Esophagus squamous epithelium (tissue), 5 donors: ENCODE measurements at regions not wholly inside any gene's neighbourhood (a gene's known extent, or its start where the extent isn't known, plus 50 kb on each side); places are given as distances from the start of the nearest gene placed in this dataset.

Experiments used
- DNase-seq: peaks from one replicate; lab custom pipeline; 2025; lab: John Stamatoyannopoulos, UW
- H3K27ac ChIP-seq, 4 donors: fragments of 200-600 bp; sonication (generic); one replicate each; pipeline ENCODE4 v1.5.1; 2016 to 2019; ENCODE audit warnings: mild to moderate bottlenecking in 1 of 4
- H3K27me3 ChIP-seq, 4 donors: fragments of 200-600 bp; sonication (generic); 1 replicate in 3 of 4; 2 replicates in 1 of 4; pipeline versions ENCODE4 v1.5.1 to v1.6.0; 2017 to 2021; ENCODE audit warnings: antibody characterized with exemption in 1 of 4
- H3K36me3 ChIP-seq, 3 donors: fragments of 200-600 bp; sonication (generic); one replicate each; pipeline ENCODE4 v1.5.1; 2016 to 2019
- H3K4me1 ChIP-seq, 3 donors: fragments of 200-600 bp; sonication (generic); one replicate each; pipeline ENCODE4 v1.5.1; 2017 to 2019
- H3K4me3 ChIP-seq, 4 donors: fragments of 200-600 bp; sonication (generic); 1 replicate in 3 of 4; 2 replicates in 1 of 4; pipeline ENCODE4 v1.5.1; 2016 to 2019; ENCODE audit warnings: mild to moderate bottlenecking in 2 of 4, moderate library complexity in 1 of 4
- H3K9me3 ChIP-seq, 3 donors: fragments of 200-600 bp; sonication (generic); one replicate each; pipeline ENCODE4 v1.5.1; 2016 to 2019
- CTCF ChIP-seq, 6 experiments: fragments of 450-650 bp in 4 of 6; fragments of 200-600 bp in 2 of 6; sonication (generic) in 2 of 6; IDR thresholded peaks; one replicate each; pipeline ENCODE4 v1.5.1; 2016 to 2019; ENCODE audit warnings: antibody characterized with exemption in 6 of 6, mild to moderate bottlenecking in 4 of 6, moderate library complexity in 4 of 6
- POLR2A ChIP-seq, 4 donors: fragments of 450-650 bp; IDR thresholded peaks; one replicate each; pipeline ENCODE4 v1.6.1; 2017; ENCODE audit warnings: antibody characterized with exemption in 4 of 4, mild to moderate bottlenecking in 4 of 4, moderate library complexity in 3 of 4
- WGBS, 2 donors: methylation state at CpG; one replicate each; pipeline ENCODE4 v1.1.5; 2018; 5-methylcytosine and 5-hydroxymethylcytosine counted together
- intact Hi-C: fragments of 100-400 bp; cut with DNase I; formaldehyde crosslinking; loops from one replicate; pipeline ENCODE4 v1.15.0; 2022
- donor health status: DM: yes; HTN: yes; CAD: no.

GRCh38 chr1:4053774-4054173, 153.7 kb upstream of the C1orf174 start:
- no peak overlapping the region for H3K4me3 ChIP-seq
- peaks cover 0 to 48% (median 0%) of the 10 kb centered on the region in 4 donors for H3K27me3 ChIP-seq
- 94% methylated on average over 3 of the region's 5 CpGs; no CpG with 5 or more reads in 1 of the 2 donors for WGBS, 2 donors
- no peak for DNase-seq
- no peak for TF ChIP-seq CTCF (IDR thresholded peaks at IDR 0.05)
- no peak for TF ChIP-seq POLR2A (IDR thresholded peaks at IDR 0.05)
- H3K36me3 ChIP-seq: no peaks in the 10 kb centered on the region
- H3K9me3 ChIP-seq: no peaks in the 10 kb centered on the region
- intact Hi-C loops: no loop called here
- no peaks in the 10 kb centered on the region for H3K4me1 ChIP-seq
- H3K27ac ChIP-seq: no peak overlapping the region

- H3K4me3 ChIP-seq: no peak overlapping the region
- H3K27me3 ChIP-seq: peaks cover 0 to 34% (median 0%) of the 10 kb centered on the region in 4 donors
- no peak overlapping the region for H3K27ac ChIP-seq
- H3K36me3 ChIP-seq: no peaks in the 10 kb centered on the region
- no peak for TF ChIP-seq POLR2A (IDR thresholded peaks at IDR 0.05)
- no peak for TF ChIP-seq CTCF (IDR thresholded peaks at IDR 0.05)
- intact Hi-C loops: no loop called here
- 76 to 79% methylated on average over 2 to 3 of the region's 16 CpGs for WGBS, 2 donors
- no peaks in the 10 kb centered on the region for H3K4me1 ChIP-seq
- DNase-seq: no peak
- H3K9me3 ChIP-seq: no peaks in the 10 kb centered on the region
Observed at GRCh38 chr1:4055294-4055967, 155.4 kb upstream of the C1orf174 start.

GRCh38 chr1:4056422-4056821, 156.3 kb upstream of the C1orf174 start:
- intact Hi-C loops: no loop called here
- H3K36me3 ChIP-seq: no peaks in the 10 kb centered on the region
- no peaks in the 10 kb centered on the region for H3K9me3 ChIP-seq
- H3K4me3 ChIP-seq: no peak overlapping the region
- H3K27ac ChIP-seq: no peak overlapping the region
- 84 to 92% methylated on average over 2 to 8 of the region's 9 CpGs for WGBS, 2 donors
- H3K27me3 ChIP-seq: peaks cover 0 to 24% (median 0%) of the 10 kb centered on the region in 4 donors
- no peak for DNase-seq
- H3K4me1 ChIP-seq: no peaks in the 10 kb centered on the region
- TF ChIP-seq CTCF (IDR thresholded peaks at IDR 0.05) (no peak), POLR2A (IDR thresholded peaks at IDR 0.05) (no peak)

- DNase-seq: no peak
- intact Hi-C loops: no loop called here
- H3K27ac ChIP-seq: no peak overlapping the region
- WGBS, 2 donors: 77 to 93% methylated on average over 4 to 5 of the region's 7 CpGs
- TF ChIP-seq CTCF (IDR thresholded peaks at IDR 0.05) (no peak), POLR2A (IDR thresholded peaks at IDR 0.05) (no peak)
- H3K4me3 ChIP-seq: no peak overlapping the region
- no peaks in the 10 kb centered on the region for H3K9me3 ChIP-seq
- H3K27me3 ChIP-seq: peaks cover 0 to 23% (median 0%) of the 10 kb centered on the region in 4 donors
- no peaks in the 10 kb centered on the region for H3K4me1 ChIP-seq
- no peaks in the 10 kb centered on the region for H3K36me3 ChIP-seq
Observed at GRCh38 chr1:4056989-4057388, 156.9 kb upstream of the C1orf174 start.

- no peak for DNase-seq
- H3K4me3 ChIP-seq: no peak overlapping the region
- H3K27me3 ChIP-seq: peaks cover 0 to 23% (median 0%) of the 10 kb centered on the region in 4 donors
- TF ChIP-seq CTCF (IDR thresholded peaks at IDR 0.05) (no peak), POLR2A (IDR thresholded peaks at IDR 0.05) (no peak)
- intact Hi-C loops: no loop called here
- H3K27ac ChIP-seq: no peak overlapping the region
- WGBS, 2 donors: 63 to 73% methylated on average over 6 to 10 of the region's 11 CpGs
- no peaks in the 10 kb centered on the region for H3K36me3 ChIP-seq
- H3K9me3 ChIP-seq: no peaks in the 10 kb centered on the region
- no peaks in the 10 kb centered on the region for H3K4me1 ChIP-seq
Observed at GRCh38 chr1:4057603-4058002, 157.5 kb upstream of the C1orf174 start.
